Peyer's patch (tissue), 4 donors: ENCODE measurements at regions not wholly inside any gene's neighbourhood (a gene's known extent, or its start where the extent isn't known, plus 50 kb on each side); places are given as distances from the start of the nearest gene placed in this dataset.

ENCODE experiments used
- CTCF ChIP-seq, 6 experiments: fragments of 450-650 bp in 4 of 6; fragments of 200-600 bp in 2 of 6; sonication (generic) in 1 of 6; IDR thresholded peaks; one replicate each; pipeline ENCODE4 v1.5.1; 2017 to 2019; ENCODE audit warnings: antibody characterized with exemption in 6 of 6, mild to moderate bottlenecking in 3 of 6, moderate library complexity in 1 of 6
- POLR2A ChIP-seq, 2 donors: fragments of 450-650 bp; IDR thresholded peaks; one replicate each; pipeline ENCODE4 v1.5.1; 2017; ENCODE audit warnings: antibody characterized with exemption in 2 of 2, mild to moderate bottlenecking in 2 of 2, moderate library complexity in 2 of 2

DNA sequence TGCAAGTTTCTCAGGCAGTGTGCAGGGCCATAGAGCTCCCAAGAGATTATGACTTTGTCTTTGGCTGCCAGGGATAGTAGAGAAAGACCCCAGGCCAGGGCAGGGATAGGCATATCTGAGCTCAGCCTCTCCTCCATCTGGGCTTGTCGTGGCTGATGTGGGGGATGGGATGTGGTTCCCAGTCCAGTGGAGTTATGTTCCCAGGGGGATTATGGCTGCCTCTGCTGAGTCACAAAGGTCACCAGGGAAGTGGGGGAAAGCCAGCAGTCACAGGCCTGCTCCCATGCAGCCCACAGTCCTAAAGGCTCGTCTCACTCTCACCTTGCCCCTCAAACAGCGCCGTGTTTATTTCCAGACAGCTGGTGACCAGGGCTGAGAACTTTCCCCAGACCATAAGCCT, 354.9 kb downstream of the SI start:
- TF ChIP-seq POLR2A (IDR thresholded peaks at IDR 0.05) (no peak), CTCF (IDR thresholded peaks at IDR 0.05) (no peak)
